PFSK-1 (cell line): ENCODE measurements at regions not wholly inside any gene's neighbourhood (a gene's known extent, or its start where the extent isn't known, plus 50 kb on each side); places are given as distances from the start of the nearest gene placed in this dataset.

Source experiments
- FOXP2 ChIP-seq: optimal IDR thresholded peaks from 2 replicates; pipeline ENCODE3; 2011; ENCODE audit warnings: borderline replicate concordance, control low read depth, inconsistent platforms; ENCODE audit not compliant: insufficient read depth; ENCODE audit errors: extremely low read length, extremely low read depth
- POLR2AphosphoS5 ChIP-seq: IDR thresholded peaks from 2 replicates; pipeline ENCODE4 v1.6.1; 2012; ENCODE audit warnings: low read depth, mild to moderate bottlenecking, control low read depth, low read length, moderate library complexity
- REST ChIP-seq, 2 experiments: IDR thresholded peaks; 2 replicates each; pipeline versions ENCODE4 v1.6.1 to v1.8.0; 2011 to 2012; ENCODE audit warnings: low read depth in 2 of 2, low read length in 2 of 2, control low read depth in 1 of 2, inconsistent platforms in 1 of 2, mild to moderate bottlenecking in 1 of 2, moderate library complexity in 1 of 2; ENCODE audit not compliant: insufficient read depth in 1 of 2
- SIN3A ChIP-seq: IDR thresholded peaks from 2 replicates; pipeline ENCODE4 v1.6.1; 2012; ENCODE audit warnings: mild to moderate bottlenecking, low read length, moderate library complexity, borderline replicate concordance; ENCODE audit not compliant: insufficient read depth
- TAF1 ChIP-seq: IDR thresholded peaks from 2 replicates; pipeline ENCODE4 v1.6.1; 2012; ENCODE audit warnings: low read length, control low read depth, borderline replicate concordance; ENCODE audit not compliant: insufficient read depth

GRCh38 chr10:6311700-6312330, 109.1 kb downstream of the PFKFB3 start:
- TF ChIP-seq FOXP2 (no peak), TAF1 (no peak), SIN3A (no peak), REST (IDR thresholded peaks at IDR 0.05; ENCODE audit: insufficient read depth in 1 of 2, low read depth in 2 of 2, low read length in 2 of 2) (no peak), POLR2AphosphoS5 (no peak)

GRCh38 chr10:6312636-6313035, 109.9 kb downstream of the PFKFB3 start:
- TF ChIP-seq FOXP2 (no peak), SIN3A (no peak), REST (IDR thresholded peaks at IDR 0.05; ENCODE audit: insufficient read depth in 1 of 2, low read depth in 2 of 2, low read length in 2 of 2) (no peak), POLR2AphosphoS5 (no peak)

GRCh38 chr10:6313111-6313895, 110.6 kb downstream of the PFKFB3 start:
- no peak for TF ChIP-seq POLR2AphosphoS5
- TF ChIP-seq SIN3A = no peak
- no peak for TF ChIP-seq REST (IDR thresholded peaks at IDR 0.05; ENCODE audit: insufficient read depth in 1 of 2, low read depth in 2 of 2, low read length in 2 of 2)
- TF ChIP-seq TAF1 = no peak
- no peak for TF ChIP-seq FOXP2

GRCh38 chr10:6314620-6315205, 112.0 kb downstream of the PFKFB3 start:
- TF ChIP-seq TAF1 = no peak
- no peak for TF ChIP-seq FOXP2
- no peak for TF ChIP-seq POLR2AphosphoS5
- TF ChIP-seq REST (IDR thresholded peaks at IDR 0.05; ENCODE audit: insufficient read depth in 1 of 2, low read depth in 2 of 2, low read length in 2 of 2) = no peak
- no peak for TF ChIP-seq SIN3A
